Adrenal gland (tissue), 5 donors: ENCODE measurements at regions not wholly inside any gene's neighbourhood (a gene's known extent, or its start where the extent isn't known, plus 50 kb on each side); places are given as distances from the start of the nearest gene placed in this dataset.

Experiments used
- POLR2A ChIP-seq, 2 donors: fragments of 450-650 bp; IDR thresholded peaks; one replicate each; pipeline ENCODE4 v1.6.1; 2017; ENCODE audit warnings: antibody characterized with exemption in 2 of 2, mild to moderate bottlenecking in 2 of 2, moderate library complexity in 1 of 2
- TF ChIP-seq, protein P1 (sequence below), 6 experiments: fragments of 450-650 bp in 4 of 6; fragments of 200-600 bp in 2 of 6; sonication (generic) in 1 of 6; IDR thresholded peaks; 1 replicate in 5 of 6; 2 replicates in 1 of 6; pipeline versions ENCODE4 v1.5.1 to v1.8.0; 2016 to 2021; ENCODE audit warnings: antibody characterized with exemption in 6 of 6, mild to moderate bottlenecking in 2 of 6, moderate library complexity in 1 of 6
- donor health status: DM: no; HTN: no; CAD: no.

DNA sequence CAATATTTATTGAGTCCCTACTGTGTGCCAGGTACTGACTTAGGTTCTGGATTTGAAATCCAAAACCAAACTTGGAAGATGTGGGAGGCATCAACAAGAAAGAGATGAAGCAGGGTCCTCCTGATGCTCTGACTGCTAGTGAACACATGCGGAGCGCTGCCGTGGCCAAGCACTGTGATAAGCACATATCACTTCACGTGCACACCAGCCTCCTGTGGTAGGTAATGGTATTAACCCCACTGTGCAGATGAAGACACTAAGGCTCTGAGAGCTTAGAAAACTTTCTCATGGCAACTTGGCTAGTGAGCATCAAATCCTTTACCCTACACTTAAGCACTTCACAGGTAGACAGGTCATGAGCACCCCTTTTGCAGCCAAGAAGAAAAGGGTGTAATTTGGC lies 216.1 kb downstream of the HAUS1 start:
- TF ChIP-seq, protein P1, sequence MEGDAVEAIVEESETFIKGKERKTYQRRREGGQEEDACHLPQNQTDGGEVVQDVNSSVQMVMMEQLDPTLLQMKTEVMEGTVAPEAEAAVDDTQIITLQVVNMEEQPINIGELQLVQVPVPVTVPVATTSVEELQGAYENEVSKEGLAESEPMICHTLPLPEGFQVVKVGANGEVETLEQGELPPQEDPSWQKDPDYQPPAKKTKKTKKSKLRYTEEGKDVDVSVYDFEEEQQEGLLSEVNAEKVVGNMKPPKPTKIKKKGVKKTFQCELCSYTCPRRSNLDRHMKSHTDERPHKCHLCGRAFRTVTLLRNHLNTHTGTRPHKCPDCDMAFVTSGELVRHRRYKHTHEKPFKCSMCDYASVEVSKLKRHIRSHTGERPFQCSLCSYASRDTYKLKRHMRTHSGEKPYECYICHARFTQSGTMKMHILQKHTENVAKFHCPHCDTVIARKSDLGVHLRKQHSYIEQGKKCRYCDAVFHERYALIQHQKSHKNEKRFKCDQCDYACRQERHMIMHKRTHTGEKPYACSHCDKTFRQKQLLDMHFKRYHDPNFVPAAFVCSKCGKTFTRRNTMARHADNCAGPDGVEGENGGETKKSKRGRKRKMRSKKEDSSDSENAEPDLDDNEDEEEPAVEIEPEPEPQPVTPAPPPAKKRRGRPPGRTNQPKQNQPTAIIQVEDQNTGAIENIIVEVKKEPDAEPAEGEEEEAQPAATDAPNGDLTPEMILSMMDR (IDR thresholded peaks at IDR 0.05) = no peak
- no peak for TF ChIP-seq POLR2A (IDR thresholded peaks at IDR 0.05)
